RWPE2 (cell line): ENCODE measurements at regions not wholly inside any gene's neighbourhood (a gene's known extent, or its start where the extent isn't known, plus 50 kb on each side); places are given as distances from the start of the nearest gene placed in this dataset.

Experiments
- ATAC-seq: fragments of 200-7000 bp; cut with Tn5 transposase; 3 replicates; pipeline ENCODE4 v1.9.1; 2021; ENCODE audit warnings: low read depth
- DNase-seq: peaks from one replicate; pipeline ENCODE4 v3.0.0-alpha.2; 2020; ENCODE audit warnings: low spot score
- H3K27ac ChIP-seq: fragments of 450-650 bp; 2 replicates; pipeline ENCODE4 v1.5.1; 2017; ENCODE audit warnings: mild to moderate bottlenecking; ENCODE audit not compliant: poor library complexity, severe bottlenecking
- H3K27me3 ChIP-seq: fragments of 250-450 bp; sonication (Bioruptor Pico); 2 replicates; pipeline ENCODE4 v1.5.1; 2021; ENCODE audit warnings: mild to moderate bottlenecking, moderate library complexity; ENCODE audit not compliant: insufficient read depth, poor library complexity, severe bottlenecking
- H3K36me3 ChIP-seq: fragments of 250-450 bp; sonication (Bioruptor Pico); 2 replicates; pipeline ENCODE4 v1.5.1; 2020; ENCODE audit warnings: low read depth, mild to moderate bottlenecking, moderate library complexity
- H3K4me1 ChIP-seq: fragments of 250-450 bp; sonication (Bioruptor Pico); 2 replicates; pipeline ENCODE4 v1.5.1; 2021; ENCODE audit warnings: mild to moderate bottlenecking, moderate library complexity; ENCODE audit not compliant: insufficient read depth, poor library complexity, severe bottlenecking
- H3K4me3 ChIP-seq: fragments of 250-450 bp; sonication (Bioruptor Pico); 2 replicates; pipeline ENCODE4 v1.5.1; 2021; ENCODE audit warnings: mild to moderate bottlenecking, moderate library complexity; ENCODE audit not compliant: severe bottlenecking
- H3K9me3 ChIP-seq: fragments of 250-450 bp; sonication (Bioruptor Pico); 2 replicates; pipeline ENCODE4 v1.5.1; 2021; ENCODE audit warnings: mild to moderate bottlenecking, moderate library complexity; ENCODE audit not compliant: severe bottlenecking
- TF ChIP-seq, protein P1 (sequence below): fragments of 450-650 bp; IDR thresholded peaks from one replicate; pipeline ENCODE4 v1.5.1; 2017; ENCODE audit warnings: mild to moderate bottlenecking, moderate library complexity; ENCODE audit not compliant: poor library complexity, severe bottlenecking

DNA sequence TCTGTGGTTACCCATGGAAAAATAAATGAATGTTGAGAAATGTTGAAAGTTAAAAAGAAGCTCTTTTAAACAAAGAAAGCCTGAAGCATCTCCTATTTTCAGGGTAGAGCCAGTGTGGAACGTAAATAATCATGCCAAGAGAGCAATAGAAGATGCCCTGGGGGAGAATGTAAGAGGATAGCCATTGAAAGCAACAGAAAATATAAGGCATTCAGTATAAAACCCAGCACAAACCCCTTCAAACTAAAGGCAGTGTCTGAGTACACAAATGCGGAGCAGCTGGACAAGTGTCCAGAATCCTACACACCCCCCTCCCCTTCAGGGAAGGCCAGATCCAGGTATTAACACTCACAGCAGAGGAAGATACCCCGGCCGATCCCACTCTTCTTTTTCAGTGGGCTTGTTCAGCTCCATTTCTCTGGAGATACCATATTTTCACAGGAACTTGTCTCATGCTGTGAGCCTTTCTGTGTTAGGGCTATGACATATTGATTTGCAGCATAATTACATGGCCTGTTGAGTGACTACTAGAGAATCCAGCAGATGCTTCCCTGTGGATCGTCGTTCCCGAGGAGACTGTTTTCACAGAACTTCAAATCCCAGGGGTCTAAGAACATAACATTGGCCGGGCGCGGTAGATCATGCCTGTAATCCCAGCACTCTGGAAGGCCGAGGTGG is 101.2 kb downstream of the PLK2 start:
- DNase-seq = no peak

DNA sequence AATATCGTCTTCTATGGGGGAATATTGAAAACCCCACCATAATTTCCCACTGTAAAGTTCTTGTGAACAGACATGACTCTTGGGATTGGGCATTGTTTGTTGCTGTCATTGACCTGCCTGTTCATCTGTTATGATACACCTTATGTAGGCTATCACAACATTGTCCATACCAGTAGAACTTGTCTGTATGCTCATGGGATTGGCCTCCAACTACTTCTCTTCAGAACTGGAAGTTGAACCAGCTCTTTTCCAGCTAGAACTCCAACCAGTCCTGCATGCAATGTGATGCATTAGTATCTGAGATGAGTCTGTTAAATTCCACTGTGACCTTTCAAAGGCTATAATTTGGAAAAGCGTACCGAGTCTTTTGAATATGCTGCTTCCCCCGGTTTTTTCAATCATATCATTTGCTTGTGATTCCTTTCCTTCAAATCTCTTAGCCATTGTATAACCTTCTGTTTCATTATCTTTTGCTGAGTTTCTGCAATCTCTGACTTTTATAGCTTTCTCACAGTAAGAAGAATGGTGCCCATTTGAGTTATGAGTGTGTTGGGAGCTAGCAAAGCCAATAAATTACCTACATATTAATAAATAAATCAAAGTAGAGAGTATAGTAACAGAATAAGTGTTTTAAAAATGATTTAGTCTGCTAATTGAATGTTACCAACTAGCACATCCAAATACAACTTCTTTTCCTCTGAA is 101.9 kb downstream of the PLK2 start:
- H3K27ac ChIP-seq = no peak overlapping the region
- DNase-seq (no peak), ATAC-seq (no peak)
- no peaks in the 10 kb centered on the region for H3K36me3 ChIP-seq
- TF ChIP-seq, protein P1, sequence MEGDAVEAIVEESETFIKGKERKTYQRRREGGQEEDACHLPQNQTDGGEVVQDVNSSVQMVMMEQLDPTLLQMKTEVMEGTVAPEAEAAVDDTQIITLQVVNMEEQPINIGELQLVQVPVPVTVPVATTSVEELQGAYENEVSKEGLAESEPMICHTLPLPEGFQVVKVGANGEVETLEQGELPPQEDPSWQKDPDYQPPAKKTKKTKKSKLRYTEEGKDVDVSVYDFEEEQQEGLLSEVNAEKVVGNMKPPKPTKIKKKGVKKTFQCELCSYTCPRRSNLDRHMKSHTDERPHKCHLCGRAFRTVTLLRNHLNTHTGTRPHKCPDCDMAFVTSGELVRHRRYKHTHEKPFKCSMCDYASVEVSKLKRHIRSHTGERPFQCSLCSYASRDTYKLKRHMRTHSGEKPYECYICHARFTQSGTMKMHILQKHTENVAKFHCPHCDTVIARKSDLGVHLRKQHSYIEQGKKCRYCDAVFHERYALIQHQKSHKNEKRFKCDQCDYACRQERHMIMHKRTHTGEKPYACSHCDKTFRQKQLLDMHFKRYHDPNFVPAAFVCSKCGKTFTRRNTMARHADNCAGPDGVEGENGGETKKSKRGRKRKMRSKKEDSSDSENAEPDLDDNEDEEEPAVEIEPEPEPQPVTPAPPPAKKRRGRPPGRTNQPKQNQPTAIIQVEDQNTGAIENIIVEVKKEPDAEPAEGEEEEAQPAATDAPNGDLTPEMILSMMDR = no peak
- H3K4me1 ChIP-seq = no peaks in the 10 kb centered on the region
- H3K27me3 ChIP-seq = no peaks in the 10 kb centered on the region
- H3K4me3 ChIP-seq = no peak overlapping the region
- no peaks in the 10 kb centered on the region for H3K9me3 ChIP-seq

More for the DNA sequence above, 101.2 kb downstream of the PLK2 start:
- TF ChIP-seq, protein P1 = no peak
- Histone ChIP-seq H3K27me3 (no peaks in the 10 kb centered on the region), H3K9me3 (no peaks in the 10 kb centered on the region), H3K27ac (no peak overlapping the region), H3K4me3 (no peak overlapping the region), H3K4me1 (no peaks in the 10 kb centered on the region), H3K36me3 (no peaks in the 10 kb centered on the region)
- no peak for ATAC-seq

DNA sequence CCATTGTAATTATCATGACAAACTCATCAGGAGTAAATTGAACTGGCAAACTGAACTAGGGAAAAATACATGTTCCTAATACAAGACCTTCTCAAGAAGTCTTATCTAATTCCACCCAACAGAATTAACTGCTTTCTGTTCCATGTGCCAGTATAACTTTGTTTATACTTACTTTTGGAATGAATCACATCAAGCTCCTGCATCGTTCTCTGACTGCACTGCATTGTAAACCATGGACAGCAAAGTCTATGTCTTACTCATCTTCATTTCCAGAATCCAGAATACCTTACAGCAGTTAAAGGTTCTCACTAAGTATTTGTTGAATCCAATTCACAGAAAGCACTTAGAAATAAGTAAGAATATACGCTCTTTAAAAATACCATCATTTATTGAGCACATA is 102.8 kb downstream of the PLK2 start:
- Histone ChIP-seq H3K4me3 (no peak overlapping the region), H3K4me1 (no peaks in the 10 kb centered on the region), H3K36me3 (no peaks in the 10 kb centered on the region), H3K27ac (no peak overlapping the region), H3K27me3 (no peaks in the 10 kb centered on the region), H3K9me3 (no peaks in the 10 kb centered on the region)
- TF ChIP-seq, protein P1 = no peak
- no peak for DNase-seq
- ATAC-seq = no peak; the same call in 2 of the 3 replicates

DNA sequence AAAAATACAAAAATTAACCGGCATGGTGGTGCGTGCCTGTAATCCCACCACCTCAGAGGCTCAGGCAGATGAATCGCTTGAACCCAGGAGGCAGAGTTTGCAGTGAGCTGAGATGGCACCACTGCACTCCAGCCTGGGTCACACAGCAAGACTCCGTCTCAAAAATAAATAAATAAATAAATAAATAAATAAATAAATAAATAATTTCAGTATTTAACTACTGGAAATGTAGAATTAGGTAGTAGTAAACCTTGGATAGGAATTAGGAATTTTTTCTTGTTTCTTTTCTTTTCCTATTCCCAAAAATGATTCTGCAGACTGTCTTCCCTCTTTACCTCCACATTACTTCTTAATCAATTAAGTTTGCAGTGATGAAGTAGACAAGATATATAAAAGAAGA is 103.2 kb downstream of the PLK2 start:
- DNase-seq (no peak), ATAC-seq (no peak)
- no peaks in the 10 kb centered on the region for H3K9me3 ChIP-seq
- H3K36me3 ChIP-seq = no peaks in the 10 kb centered on the region
- TF ChIP-seq, protein P1 = no peak
- H3K27ac ChIP-seq = no peak overlapping the region
- H3K4me1 ChIP-seq = no peaks in the 10 kb centered on the region
- H3K27me3 ChIP-seq = no peaks in the 10 kb centered on the region
- H3K4me3 ChIP-seq = no peak overlapping the region

DNA sequence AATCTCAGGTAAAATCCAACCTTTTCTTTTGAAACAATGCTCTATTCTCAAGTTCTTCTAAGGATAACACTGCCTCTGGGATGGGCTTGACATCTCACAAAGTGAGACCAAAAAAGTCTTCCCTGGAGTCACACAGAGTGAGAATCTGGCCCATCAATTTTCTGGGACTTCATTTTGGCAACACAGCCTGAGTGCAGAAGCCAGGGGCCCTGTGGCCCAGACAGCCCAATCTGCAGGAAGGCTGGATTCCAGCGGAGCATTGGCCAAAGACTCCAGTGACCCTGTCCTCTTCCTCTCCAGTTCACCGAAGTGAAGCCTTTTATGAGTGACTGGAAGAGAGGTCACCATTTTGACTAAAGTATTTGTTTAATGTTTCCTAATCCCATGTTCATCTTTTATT is 105.1 kb downstream of the PLK2 start:
- no peak for ATAC-seq
- Histone ChIP-seq H3K27me3 (no peaks in the 10 kb centered on the region), H3K9me3 (no peaks in the 10 kb centered on the region), H3K4me1 (no peaks in the 10 kb centered on the region), H3K4me3 (no peak overlapping the region), H3K27ac (no peak overlapping the region), H3K36me3 (no peaks in the 10 kb centered on the region)
- TF ChIP-seq, protein P1 = no peak
- DNase-seq = no peak
